CD4-positive, alpha-beta T cell treated with Interleukin-2 at 100 ng/mL for 4 hours (primary cell): ENCODE measurements at regions not wholly inside any gene's neighbourhood (a gene's known extent, or its start where the extent isn't known, plus 50 kb on each side); places are given as distances from the start of the nearest gene placed in this dataset.
"Not testable (repeated sequence)": the region's sequence is repeated elsewhere in the genome, so short reads cannot be mapped to it uniquely, and the experiment has no call there.

Source experiments
- DNase-seq: peaks from one replicate; pipeline ENCODE4 v3.0.0-alpha.2; 2020; ENCODE audit warnings: low spot score

- DNase-seq = no peak
These were observed 2594.8 kb downstream of the ARAP2 start for GRCh38 chr4:33649471-33649870.

- no peak for DNase-seq
These were observed 2594.3 kb downstream of the ARAP2 start for GRCh38 chr4:33650036-33650435.

DNA sequence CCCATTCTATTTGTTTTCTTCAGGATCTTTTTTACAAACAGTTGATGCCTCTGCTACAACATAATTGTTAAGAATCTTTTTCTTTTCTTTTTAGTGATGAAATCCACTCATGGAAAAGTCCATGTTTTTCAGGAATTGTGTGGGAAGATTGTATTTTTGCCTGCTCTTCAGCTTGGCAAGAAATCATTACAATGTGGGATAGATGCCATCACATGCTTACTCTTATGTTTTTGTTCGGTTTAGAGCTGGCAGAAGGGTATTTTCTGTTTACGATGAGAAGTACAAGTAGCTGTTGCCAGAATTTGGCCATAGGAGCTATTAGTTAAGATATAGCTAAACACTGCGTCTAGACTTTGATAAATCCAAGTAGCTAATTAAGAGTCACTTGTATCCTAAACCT, 2585.3 kb downstream of the ARAP2 start:
- no peak for DNase-seq

- no peak for DNase-seq
These were observed 2582.7 kb downstream of the ARAP2 start for GRCh38 chr4:33661636-33662035.

- no peak for DNase-seq
These were observed 2558.4 kb downstream of the ARAP2 start for GRCh38 chr4:33685939-33686338.

- DNase-seq = no peak
These were observed 2548.3 kb downstream of the ARAP2 start for GRCh38 chr4:33696041-33696440.

- no peak for DNase-seq
These were observed 2547.7 kb downstream of the ARAP2 start for GRCh38 chr4:33696586-33696985.

GRCh38 chr4:33709247-33709646, 2535.1 kb downstream of the ARAP2 start:
- DNase-seq = no peak

GRCh38 chr4:33711826-33712225, 2532.5 kb downstream of the ARAP2 start:
- no peak for DNase-seq

GRCh38 chr4:33714971-33715370, 2529.3 kb downstream of the ARAP2 start:
- DNase-seq = no peak

DNA sequence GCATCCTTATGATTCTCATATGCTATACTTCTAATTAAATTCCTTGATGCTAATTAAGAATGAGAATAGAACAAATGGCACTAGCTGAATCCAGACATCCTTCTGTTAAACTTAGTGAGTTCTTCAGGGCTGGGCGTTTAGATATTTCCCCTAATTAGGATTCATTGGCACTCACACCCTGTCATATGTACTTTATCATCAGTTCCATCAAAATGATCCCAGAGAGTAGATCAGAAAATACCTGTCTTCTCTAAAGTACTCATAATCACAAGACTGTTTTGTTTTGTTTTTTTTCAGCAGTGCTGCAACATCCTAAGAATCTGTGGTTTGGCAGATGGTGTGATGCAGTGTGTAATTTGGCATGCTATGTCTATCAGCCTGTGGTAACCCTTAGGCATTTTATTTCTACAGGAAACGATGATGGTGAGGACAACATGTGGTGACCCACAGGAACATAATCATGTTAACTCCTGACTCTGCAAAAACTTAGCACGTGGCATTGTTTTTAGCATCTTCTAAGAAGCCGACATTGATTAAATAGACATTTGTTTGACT, 2528.4 kb downstream of the ARAP2 start:
- DNase-seq = no peak

- no peak for DNase-seq
These were observed 2522.1 kb downstream of the ARAP2 start for GRCh38 chr4:33722254-33722653.

DNA sequence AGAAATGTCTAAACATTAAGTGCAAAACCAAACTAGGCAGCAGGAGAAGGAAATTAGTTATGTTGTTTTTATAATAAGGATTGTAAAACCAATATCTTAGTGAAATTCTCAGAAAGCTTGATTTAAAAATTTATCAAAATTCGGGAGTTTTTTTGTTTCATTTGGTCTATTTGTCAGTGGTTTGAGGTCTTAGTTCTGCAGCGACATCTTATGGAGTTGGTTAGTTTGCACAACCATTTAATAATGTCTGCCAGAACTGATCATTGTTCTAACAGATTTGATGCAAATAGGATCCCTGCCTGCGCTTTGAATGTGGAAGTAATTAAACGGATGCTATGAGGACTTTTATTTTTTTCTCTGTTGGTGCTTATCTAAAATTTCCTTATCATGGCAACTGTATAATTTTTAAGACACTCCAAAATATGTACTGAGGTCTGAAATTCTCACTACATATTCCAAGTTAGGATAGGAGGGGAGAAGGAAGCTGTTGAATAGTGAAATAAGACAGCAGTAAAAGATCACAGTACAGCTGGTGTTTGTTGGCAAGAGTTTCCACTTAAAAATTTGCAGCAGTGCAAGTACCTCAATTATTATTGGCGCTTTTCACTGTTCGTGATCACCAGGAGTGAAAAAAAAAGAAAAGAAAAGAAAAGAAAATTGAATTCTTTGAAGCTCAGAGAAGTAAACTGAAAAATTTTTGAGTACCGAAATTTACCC, 2521.4 kb downstream of the ARAP2 start:
- no peak for DNase-seq

- DNase-seq = no peak
These were observed 2519.6 kb downstream of the ARAP2 start for GRCh38 chr4:33724685-33725084.

DNA sequence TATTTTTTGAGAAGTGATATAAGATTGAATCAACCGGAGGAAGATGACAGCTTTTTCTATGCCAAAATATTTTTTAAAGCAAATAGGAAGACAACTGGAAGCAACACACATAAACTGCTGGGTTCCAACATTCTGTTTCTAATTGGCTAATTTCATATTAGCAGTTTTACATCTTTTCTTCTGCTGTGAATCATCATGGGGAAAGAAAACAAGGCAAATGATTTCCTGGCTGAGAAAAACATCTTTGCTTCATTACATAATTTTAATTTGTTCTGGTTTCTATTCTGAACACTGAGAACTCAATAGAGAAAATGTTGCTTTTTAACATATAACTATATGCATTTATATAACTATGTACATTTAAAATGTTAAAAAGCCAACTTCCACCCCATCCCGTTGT, 2518.5 kb downstream of the ARAP2 start:
- no peak for DNase-seq

- DNase-seq = no peak
These were observed 2506.6 kb downstream of the ARAP2 start for GRCh38 chr4:33737726-33738125.

- DNase-seq = no peak
These were observed 2504.3 kb downstream of the ARAP2 start for GRCh38 chr4:33739884-33740632.

DNA sequence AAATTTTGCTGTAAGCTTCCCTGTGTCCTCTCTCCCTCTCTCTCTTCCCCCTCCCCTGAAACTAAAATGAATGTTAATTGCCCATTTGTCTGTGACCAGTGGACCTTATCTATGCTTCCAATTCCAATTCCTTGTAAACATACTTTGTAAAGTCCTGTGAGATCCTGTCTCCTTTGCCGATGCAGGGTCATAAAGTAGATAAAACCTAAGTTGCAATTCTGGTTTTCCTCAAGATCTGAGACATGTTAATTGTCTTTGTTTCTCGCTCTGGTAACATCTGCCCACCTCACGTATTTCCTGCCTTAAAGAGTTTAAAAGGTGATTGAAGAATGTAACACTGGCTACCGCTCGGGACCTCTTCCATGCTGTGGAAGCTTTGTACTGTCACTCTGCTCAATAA, 2503.4 kb downstream of the ARAP2 start:
- not testable (repeated sequence) for DNase-seq

DNA sequence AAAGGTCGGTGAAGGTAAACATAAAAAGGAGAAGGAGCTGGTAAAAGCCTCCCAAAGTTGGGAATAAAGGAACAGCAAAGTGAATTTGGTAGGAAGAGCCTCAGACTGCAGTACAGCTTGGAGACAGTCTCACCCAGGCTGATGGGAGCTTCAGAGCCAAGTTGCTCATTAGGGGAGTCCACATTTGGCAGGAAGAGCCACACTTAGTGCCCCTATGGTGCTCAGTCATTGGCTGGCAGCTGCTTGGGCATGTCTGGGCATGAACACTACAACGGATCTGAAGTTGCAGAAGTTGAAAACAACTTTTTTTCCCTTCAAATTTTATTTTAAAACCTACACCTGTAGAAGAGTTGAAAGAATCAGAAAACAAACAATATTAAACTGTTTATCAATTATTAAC, 2497.3 kb downstream of the ARAP2 start:
- DNase-seq = no peak

DNA sequence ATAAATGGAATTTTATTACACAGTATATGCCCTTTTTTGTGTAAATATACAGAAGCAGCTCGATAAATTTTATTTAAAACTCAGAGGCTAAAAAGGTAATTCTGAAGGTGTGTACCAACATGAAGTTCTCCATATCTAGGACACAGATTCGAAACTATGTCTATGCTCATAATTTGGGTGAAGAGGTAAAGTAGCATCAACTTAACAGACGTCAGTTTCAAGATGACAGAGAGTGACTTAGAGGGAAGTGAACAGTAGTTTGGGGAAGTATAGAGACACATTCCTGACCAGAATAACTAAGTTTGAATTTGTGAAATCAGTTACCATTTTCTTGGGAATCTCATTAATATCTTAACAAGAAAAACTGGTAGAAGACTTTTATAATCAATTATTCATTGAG, 2493.3 kb downstream of the ARAP2 start:
- DNase-seq = no peak

GRCh38 chr4:33772582-33772981, 2471.7 kb downstream of the ARAP2 start:
- no peak for DNase-seq

- no peak for DNase-seq
These were observed 2463.1 kb downstream of the ARAP2 start for GRCh38 chr4:33780952-33781791.

DNA sequence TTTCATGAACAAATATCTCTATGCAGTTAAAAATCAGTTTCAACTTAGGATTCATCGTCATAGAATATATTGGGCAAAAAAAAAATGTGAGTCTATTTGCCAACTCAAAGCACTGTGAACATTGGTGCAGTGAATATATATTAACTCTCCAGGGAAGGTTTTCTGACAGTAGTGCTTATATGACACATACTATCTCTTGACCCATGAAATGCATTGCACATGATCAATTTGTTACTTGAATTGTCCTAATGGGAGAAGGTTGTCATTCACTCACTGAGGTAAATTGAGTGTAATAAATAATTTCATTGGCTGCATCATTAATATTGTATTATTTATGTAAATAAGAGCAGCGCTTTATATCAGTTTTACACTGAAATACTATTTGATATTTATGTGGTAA, 2458.5 kb downstream of the ARAP2 start:
- no peak for DNase-seq
